Left cardiac atrium (tissue), 4 donors: ENCODE measurements at regions not wholly inside any gene's neighbourhood (a gene's known extent, or its start where the extent isn't known, plus 50 kb on each side); places are given as distances from the start of the nearest gene placed in this dataset.

Experiments used
- ATAC-seq, 2 donors: fragments of 200-7000 bp; cut with Tn5 transposase; one replicate each; pipeline ENCODE4 v1.9.1; 2020; ENCODE audit warnings: mild to moderate bottlenecking in 2 of 2, moderate library complexity in 2 of 2
- DNase-seq: peaks from one replicate; pipeline ENCODE4 v3.0.0-alpha.2; 2020
- intact Hi-C, 2 donors: fragments of 100-400 bp; cut with DNase I; formaldehyde crosslinking; loops; one replicate each; pipeline versions ENCODE4 v1.14.1 to v1.15.1; 2022 to 2023
- donor health status: DM: no; HTN: yes; CAD: no.
- donor health status: DM: no; HTN: yes; CAD: no; lungs with severe emphysema.
- donor health status: DM: yes; HTN: yes; CAD: no.
- donor health status: Dilated cardiomyopathy.

- ATAC-seq, result no peak
- no peak for DNase-seq
- intact Hi-C loops, result no loop called here
Observed at GRCh38 chr5:98110282-98110691, 663.2 kb upstream of the RGMB start.

- no peak for DNase-seq
- no peak for ATAC-seq
- intact Hi-C loops, result no loop called here
Observed at GRCh38 chr5:98110791-98111190, 662.7 kb upstream of the RGMB start.

- intact Hi-C loops, result no loop called here
- DNase-seq (no peak), ATAC-seq (no peak)
Observed at GRCh38 chr5:98111686-98112085, 661.8 kb upstream of the RGMB start.

- intact Hi-C loops, result no loop called here
- ATAC-seq (no peak), DNase-seq (no peak)
Observed at GRCh38 chr5:98121036-98121936, 652.2 kb upstream of the RGMB start.

- intact Hi-C loops, result no loop called here
- DNase-seq (no peak), ATAC-seq (no peak)
Observed at GRCh38 chr5:98128271-98128670, 645.2 kb upstream of the RGMB start.

- DNase-seq, result no peak
- intact Hi-C loops, result no loop called here
Observed at GRCh38 chr5:98128846-98129245, 644.6 kb upstream of the RGMB start.

GRCh38 chr5:98130261-98131035, 643.0 kb upstream of the RGMB start:
- ATAC-seq, result no peak
- intact Hi-C loops, result no loop called here
- no peak for DNase-seq

More at GRCh38 chr5:98128846-98129245, 644.6 kb upstream of the RGMB start:
- no peak for ATAC-seq

- DNase-seq (no peak), ATAC-seq (no peak)
- intact Hi-C loops, result no loop called here
Observed at GRCh38 chr5:98144116-98144515, 629.3 kb upstream of the RGMB start.

GRCh38 chr5:98144710-98145109, 628.8 kb upstream of the RGMB start:
- DNase-seq (no peak), ATAC-seq (no peak)
- intact Hi-C loops, result no loop called here

- ATAC-seq (no peak), DNase-seq (no peak)
- intact Hi-C loops, result no loop called here
Observed at GRCh38 chr5:98157368-98157767, 616.1 kb upstream of the RGMB start.

- intact Hi-C loops, result no loop called here
- no peak for ATAC-seq
- DNase-seq, result no peak
Observed at GRCh38 chr5:98158440-98158839, 615.0 kb upstream of the RGMB start.

- no peak for ATAC-seq
- intact Hi-C loops, result no loop called here
Observed at GRCh38 chr5:98163796-98164493, 609.5 kb upstream of the RGMB start.

GRCh38 chr5:98168871-98169270, 604.6 kb upstream of the RGMB start:
- DNase-seq (no peak), ATAC-seq (no peak)
- intact Hi-C loops, result no loop called here

More at GRCh38 chr5:98163796-98164493, 609.5 kb upstream of the RGMB start:
- DNase-seq, result no peak

- no peak for DNase-seq
- no peak for ATAC-seq
- intact Hi-C loops, result no loop called here
Observed at GRCh38 chr5:98170994-98171393, 602.5 kb upstream of the RGMB start.

GRCh38 chr5:98173334-98173733, 600.1 kb upstream of the RGMB start:
- intact Hi-C loops, result no loop called here
- DNase-seq (no peak), ATAC-seq (no peak)

GRCh38 chr5:98175474-98175873, 598.0 kb upstream of the RGMB start:
- ATAC-seq, result no peak
- DNase-seq, result no peak
- intact Hi-C loops, result no loop called here

GRCh38 chr5:98179791-98180755, 593.4 kb upstream of the RGMB start:
- DNase-seq (no peak), ATAC-seq (no peak)
- intact Hi-C loops, result no loop called here

- intact Hi-C loops, result no loop called here
- ATAC-seq (no peak), DNase-seq (no peak)
Observed at GRCh38 chr5:98186128-98186527, 587.3 kb upstream of the RGMB start.

GRCh38 chr5:98187945-98188344, 585.5 kb upstream of the RGMB start:
- intact Hi-C loops, result no loop called here
- DNase-seq, result no peak
- no peak for ATAC-seq
